ENCODE measurements at regions not wholly inside any gene's neighbourhood (a gene's known extent, or its start where the extent isn't known, plus 50 kb on each side); places are given as distances from the start of the nearest gene placed in this dataset.

DNA sequence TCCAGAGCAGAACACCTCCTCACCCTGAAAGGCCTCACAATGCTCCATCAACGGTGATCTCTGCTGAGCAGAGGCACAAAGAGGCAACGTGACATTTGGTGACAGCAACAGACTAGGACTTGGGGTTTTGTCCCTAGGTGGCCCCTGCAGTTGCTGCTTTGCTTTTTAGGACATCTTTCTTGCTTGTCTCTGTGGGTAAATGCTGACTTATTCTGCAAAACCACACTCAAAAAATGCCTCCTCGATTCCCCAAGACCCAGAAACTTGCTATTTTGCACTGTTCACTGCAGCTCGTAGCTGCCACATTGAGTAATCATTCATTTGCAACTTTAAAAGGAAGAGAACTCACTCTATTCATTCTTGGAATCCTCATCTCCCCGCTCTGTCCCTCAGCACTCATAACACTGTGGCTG is 209.9 kb downstream of the LY86 start:
- TF ChIP-seq, protein P1, sequence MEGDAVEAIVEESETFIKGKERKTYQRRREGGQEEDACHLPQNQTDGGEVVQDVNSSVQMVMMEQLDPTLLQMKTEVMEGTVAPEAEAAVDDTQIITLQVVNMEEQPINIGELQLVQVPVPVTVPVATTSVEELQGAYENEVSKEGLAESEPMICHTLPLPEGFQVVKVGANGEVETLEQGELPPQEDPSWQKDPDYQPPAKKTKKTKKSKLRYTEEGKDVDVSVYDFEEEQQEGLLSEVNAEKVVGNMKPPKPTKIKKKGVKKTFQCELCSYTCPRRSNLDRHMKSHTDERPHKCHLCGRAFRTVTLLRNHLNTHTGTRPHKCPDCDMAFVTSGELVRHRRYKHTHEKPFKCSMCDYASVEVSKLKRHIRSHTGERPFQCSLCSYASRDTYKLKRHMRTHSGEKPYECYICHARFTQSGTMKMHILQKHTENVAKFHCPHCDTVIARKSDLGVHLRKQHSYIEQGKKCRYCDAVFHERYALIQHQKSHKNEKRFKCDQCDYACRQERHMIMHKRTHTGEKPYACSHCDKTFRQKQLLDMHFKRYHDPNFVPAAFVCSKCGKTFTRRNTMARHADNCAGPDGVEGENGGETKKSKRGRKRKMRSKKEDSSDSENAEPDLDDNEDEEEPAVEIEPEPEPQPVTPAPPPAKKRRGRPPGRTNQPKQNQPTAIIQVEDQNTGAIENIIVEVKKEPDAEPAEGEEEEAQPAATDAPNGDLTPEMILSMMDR (IDR thresholded peaks at IDR 0.05) = no peak
- TF ChIP-seq POLR2A (IDR thresholded peaks at IDR 0.05) = no peak

Measured in body of pancreas (tissue), 4 donors.